Left hindlimb (tissue), 1 donor: ENCODE measurements at regions not wholly inside any gene's neighbourhood (a gene's known extent, or its start where the extent isn't known, plus 50 kb on each side); places are given as distances from the start of the nearest gene placed in this dataset.
"Not testable (repeated sequence)": the region's sequence is repeated elsewhere in the genome, so short reads cannot be mapped to it uniquely, and the experiment has no call there.

ENCODE experiments used
- DNase-seq: peaks from one replicate; pipeline ENCODE4 v3.0.0-alpha.2; 2018

- no peak for DNase-seq
Measured at GRCh38 chr3:153319705-153320554, 157.9 kb downstream of the RAP2B start.

- no peak for DNase-seq
Measured at GRCh38 chr3:153320585-153321128, 158.6 kb downstream of the RAP2B start.

GRCh38 chr3:153328690-153329089 is 166.7 kb downstream of the RAP2B start:
- DNase-seq, result no peak

- no peak for DNase-seq
Measured at GRCh38 chr3:153330901-153331300, 168.9 kb downstream of the RAP2B start.

- DNase-seq, result no peak
Measured at GRCh38 chr3:153331676-153332075, 169.7 kb downstream of the RAP2B start.

GRCh38 chr3:153334558-153334957 is 172.5 kb downstream of the RAP2B start:
- no peak for DNase-seq

GRCh38 chr3:153337369-153337768 is 175.3 kb downstream of the RAP2B start:
- DNase-seq, result no peak

GRCh38 chr3:153338487-153338886 is 176.5 kb downstream of the RAP2B start:
- no peak for DNase-seq

GRCh38 chr3:153339065-153339464 is 177.0 kb downstream of the RAP2B start:
- no peak for DNase-seq

GRCh38 chr3:153343988-153344782 is 182.2 kb downstream of the RAP2B start:
- no peak for DNase-seq

GRCh38 chr3:153348457-153349107 is 186.6 kb downstream of the RAP2B start:
- DNase-seq, result no peak

GRCh38 chr3:153349108-153349499 is 187.1 kb downstream of the RAP2B start:
- DNase-seq, result no peak

GRCh38 chr3:153350420-153350819 is 188.4 kb downstream of the RAP2B start:
- no peak for DNase-seq

GRCh38 chr3:153354641-153355040 is 192.6 kb downstream of the RAP2B start:
- no peak for DNase-seq

- DNase-seq, result no peak
Measured at GRCh38 chr3:153355559-153355958, 193.5 kb downstream of the RAP2B start.

GRCh38 chr3:153356908-153357307 is 194.9 kb downstream of the RAP2B start:
- no peak for DNase-seq

- no peak for DNase-seq
Measured at GRCh38 chr3:153357436-153357835, 195.4 kb downstream of the RAP2B start.

- no peak for DNase-seq
Measured at GRCh38 chr3:153369561-153370374, 207.7 kb downstream of the RAP2B start.

- no peak for DNase-seq
Measured at GRCh38 chr3:153370680-153371079, 208.7 kb downstream of the RAP2B start.

- peak; percentile 23 for DNase-seq
Measured at GRCh38 chr3:153372326-153372725, 210.3 kb downstream of the RAP2B start.

- DNase-seq, result no peak
Measured at GRCh38 chr3:153373606-153374005, 211.6 kb downstream of the RAP2B start.

- not testable (repeated sequence) for DNase-seq
Measured at GRCh38 chr3:153378366-153378765, 216.3 kb downstream of the RAP2B start.
